ENCODE measurements at regions not wholly inside any gene's neighbourhood (a gene's known extent, or its start where the extent isn't known, plus 50 kb on each side); places are given as distances from the start of the nearest gene placed in this dataset.

DNA sequence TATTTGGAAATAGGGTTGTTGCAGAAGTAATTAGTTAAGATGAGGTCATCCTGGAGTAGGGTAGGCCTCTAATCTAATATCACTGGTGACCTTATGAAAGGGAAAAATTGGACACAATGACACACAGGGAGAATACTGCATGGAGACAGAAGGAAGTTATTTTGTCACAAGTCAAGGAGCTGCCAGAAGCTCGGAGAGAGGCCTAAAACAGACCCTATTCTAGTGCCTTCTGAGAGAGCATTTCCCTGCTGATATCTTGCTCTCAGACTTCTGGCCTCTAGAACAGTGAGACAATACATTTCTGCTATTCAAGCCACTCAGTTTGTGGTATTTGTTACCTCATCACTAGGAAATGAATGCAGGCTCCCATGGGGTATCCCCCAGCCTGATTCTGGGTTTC, 332.9 kb downstream of the CSNK1G3 start:
- ATAC-seq (no peak), DNase-seq (no peak)
- 36% methylated on average over 1 of the region's 1 CpG for WGBS (ENCODE audit: insufficient coverage, low coverage, low lambda C conversion rate, missing lambda C conversion rate)
- no peak for TF ChIP-seq POLR2A (IDR thresholded peaks at IDR 0.05)
- TF ChIP-seq, protein P1, sequence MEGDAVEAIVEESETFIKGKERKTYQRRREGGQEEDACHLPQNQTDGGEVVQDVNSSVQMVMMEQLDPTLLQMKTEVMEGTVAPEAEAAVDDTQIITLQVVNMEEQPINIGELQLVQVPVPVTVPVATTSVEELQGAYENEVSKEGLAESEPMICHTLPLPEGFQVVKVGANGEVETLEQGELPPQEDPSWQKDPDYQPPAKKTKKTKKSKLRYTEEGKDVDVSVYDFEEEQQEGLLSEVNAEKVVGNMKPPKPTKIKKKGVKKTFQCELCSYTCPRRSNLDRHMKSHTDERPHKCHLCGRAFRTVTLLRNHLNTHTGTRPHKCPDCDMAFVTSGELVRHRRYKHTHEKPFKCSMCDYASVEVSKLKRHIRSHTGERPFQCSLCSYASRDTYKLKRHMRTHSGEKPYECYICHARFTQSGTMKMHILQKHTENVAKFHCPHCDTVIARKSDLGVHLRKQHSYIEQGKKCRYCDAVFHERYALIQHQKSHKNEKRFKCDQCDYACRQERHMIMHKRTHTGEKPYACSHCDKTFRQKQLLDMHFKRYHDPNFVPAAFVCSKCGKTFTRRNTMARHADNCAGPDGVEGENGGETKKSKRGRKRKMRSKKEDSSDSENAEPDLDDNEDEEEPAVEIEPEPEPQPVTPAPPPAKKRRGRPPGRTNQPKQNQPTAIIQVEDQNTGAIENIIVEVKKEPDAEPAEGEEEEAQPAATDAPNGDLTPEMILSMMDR (IDR thresholded peaks at IDR 0.05): no peak
- Histone ChIP-seq H3K36me3 (no peaks in the 10 kb centered on the region), H3K4me1 (no peaks in the 10 kb centered on the region), H3K4me3 (no peak overlapping the region), H3K27me3 (no peaks in the 10 kb centered on the region), H3K27ac (no peak overlapping the region), H3K9me3 (no peaks in the 10 kb centered on the region)
- intact Hi-C loops (cut with DNase I): no loop called here

DNA sequence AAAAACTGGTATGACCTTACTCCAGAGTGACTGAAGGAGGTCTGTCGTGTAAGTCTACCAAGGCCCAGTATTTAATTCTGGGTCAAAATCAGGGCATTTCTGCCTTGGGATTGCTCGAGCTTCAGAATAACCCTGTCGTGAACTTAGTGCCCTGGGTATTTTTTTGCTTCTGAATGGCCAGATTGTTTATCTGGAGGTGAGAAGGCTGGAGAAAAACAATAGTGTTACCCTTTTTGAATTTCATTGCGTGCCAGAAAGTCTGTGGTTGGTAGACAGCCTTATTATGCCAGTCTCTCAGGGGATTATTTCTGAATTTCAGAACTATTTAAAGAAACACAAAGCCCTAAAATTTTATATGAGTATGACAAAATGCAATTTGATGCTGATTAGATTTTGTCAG, 323.4 kb downstream of the CSNK1G3 start:
- Histone ChIP-seq H3K27me3 (no peaks in the 10 kb centered on the region), H3K27ac (no peak overlapping the region), H3K4me3 (no peak overlapping the region), H3K4me1 (no peaks in the 10 kb centered on the region), H3K9me3 (no peaks in the 10 kb centered on the region), H3K36me3 (no peaks in the 10 kb centered on the region)
- ATAC-seq (no peak), DNase-seq (no peak)
- TF ChIP-seq, protein P1 (IDR thresholded peaks at IDR 0.05): no peak
- no peak for TF ChIP-seq POLR2A (IDR thresholded peaks at IDR 0.05)
- intact Hi-C loops (cut with DNase I): no loop called here
- WGBS (ENCODE audit: insufficient coverage, low coverage, low lambda C conversion rate, missing lambda C conversion rate): 51% methylated on average over 4 of the region's 4 CpGs

GRCh38 chr5:123830575-123830974, 318.6 kb downstream of the CSNK1G3 start:
- TF ChIP-seq POLR2A (IDR thresholded peaks at IDR 0.05): no peak
- TF ChIP-seq, protein P1 (IDR thresholded peaks at IDR 0.05): no peak
- no peaks in the 10 kb centered on the region for H3K9me3 ChIP-seq
- 61% methylated on average over 2 of the region's 2 CpGs for WGBS (ENCODE audit: insufficient coverage, low coverage, low lambda C conversion rate, missing lambda C conversion rate)
- H3K4me3 ChIP-seq: no peak overlapping the region
- no peaks in the 10 kb centered on the region for H3K4me1 ChIP-seq
- no peak for ATAC-seq
- H3K27me3 ChIP-seq: no peaks in the 10 kb centered on the region
- H3K27ac ChIP-seq: no peak overlapping the region
- no peaks in the 10 kb centered on the region for H3K36me3 ChIP-seq
- intact Hi-C loops (cut with DNase I): no loop called here
- DNase-seq: no peak

DNA sequence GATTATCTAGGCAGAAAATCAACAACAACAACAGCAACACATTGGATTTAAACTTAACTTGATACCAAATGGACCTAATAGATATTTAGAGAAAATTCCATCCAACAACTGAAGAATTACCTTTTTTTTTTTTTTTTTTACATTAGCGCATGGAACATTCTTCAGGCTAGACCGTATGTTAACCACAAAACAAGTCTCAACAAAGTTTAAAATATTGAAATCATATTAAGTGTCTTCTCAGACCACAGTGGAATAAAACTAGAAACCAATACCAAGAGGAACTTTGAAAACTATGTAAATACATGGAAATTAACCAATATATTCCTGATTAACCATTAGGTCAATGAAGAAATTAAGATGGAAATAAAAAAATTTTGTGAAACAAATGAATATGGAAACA, 315.8 kb downstream of the CSNK1G3 start:
- WGBS (ENCODE audit: insufficient coverage, low coverage, low lambda C conversion rate, missing lambda C conversion rate): 66% methylated on average over 2 of the region's 2 CpGs
- Histone ChIP-seq H3K4me3 (no peak overlapping the region), H3K27me3 (no peaks in the 10 kb centered on the region), H3K27ac (no peak overlapping the region), H3K36me3 (no peaks in the 10 kb centered on the region), H3K4me1 (no peaks in the 10 kb centered on the region), H3K9me3 (no peaks in the 10 kb centered on the region)
- no peak for TF ChIP-seq POLR2A (IDR thresholded peaks at IDR 0.05)
- TF ChIP-seq, protein P1 (IDR thresholded peaks at IDR 0.05): no peak
- ATAC-seq (no peak), DNase-seq (no peak)
- intact Hi-C loops (cut with DNase I): no loop called here

- no peak overlapping the region for H3K27ac ChIP-seq
- TF ChIP-seq, protein P1 (IDR thresholded peaks at IDR 0.05): no peak
- TF ChIP-seq POLR2A (IDR thresholded peaks at IDR 0.05): no peak
- intact Hi-C loops (cut with DNase I): no loop called here
- ATAC-seq: no peak
- DNase-seq: no peak
- WGBS (ENCODE audit: insufficient coverage, low coverage, low lambda C conversion rate, missing lambda C conversion rate): 71% methylated on average over 2 of the region's 4 CpGs
- no peaks in the 10 kb centered on the region for H3K9me3 ChIP-seq
- no peak overlapping the region for H3K4me3 ChIP-seq
- H3K36me3 ChIP-seq: no peaks in the 10 kb centered on the region
- no peaks in the 10 kb centered on the region for H3K4me1 ChIP-seq
- no peaks in the 10 kb centered on the region for H3K27me3 ChIP-seq
Observed at GRCh38 chr5:123819833-123820232, 307.9 kb downstream of the CSNK1G3 start.

Measured in right lobe of liver (tissue), 6 donors.